HG02798 (cell line): ENCODE measurements at regions not wholly inside any gene's neighbourhood (a gene's known extent, or its start where the extent isn't known, plus 50 kb on each side); places are given as distances from the start of the nearest gene placed in this dataset.
A peak's percentile ranks its signal among the peaks of the same experiment; 100 is the strongest.
"Not testable (repeated sequence)": the region's sequence is repeated elsewhere in the genome, so short reads cannot be mapped to it uniquely, and the experiment has no call there.

Experiments
- ATAC-seq: cut with Tn5 transposase; IDR thresholded peaks from one replicate; pipeline ENCODE4 v1.9.1; 2021; ENCODE audit warnings: mild to moderate bottlenecking; ENCODE audit not compliant: unreplicated experiment, poor library complexity

- ATAC-seq: peak; percentile 56
Observed at GRCh38 chr7:90025771-90026170, 128.5 kb upstream of the STEAP1 start.

- ATAC-seq: no peak
Observed at GRCh38 chr7:90033850-90034249, 120.4 kb upstream of the STEAP1 start.

GRCh38 chr7:90053094-90053493 is 101.2 kb upstream of the STEAP1 start:
- no peak for ATAC-seq

GRCh38 chr7:90061077-90061476 is 93.2 kb upstream of the STEAP1 start:
- ATAC-seq: no peak

- ATAC-seq: no peak
Observed at GRCh38 chr7:90064370-90064769, 89.9 kb upstream of the STEAP1 start.

GRCh38 chr7:90067171-90067570 is 87.1 kb upstream of the STEAP1 start:
- ATAC-seq: no peak

- ATAC-seq: not testable (repeated sequence)
Observed at GRCh38 chr7:90070238-90070637, 84.0 kb upstream of the STEAP1 start.

GRCh38 chr7:90078921-90079320 is 75.3 kb upstream of the STEAP1 start:
- no peak for ATAC-seq

GRCh38 chr7:90081621-90082020 is 72.6 kb upstream of the STEAP1 start:
- no peak for ATAC-seq

GRCh38 chr7:90092506-90092905 is 61.8 kb upstream of the STEAP1 start:
- ATAC-seq: peak; percentile 73

- ATAC-seq: no peak
Observed at GRCh38 chr7:90094030-90094429, 60.2 kb upstream of the STEAP1 start.
